HCT116 (cell line): ENCODE measurements at regions not wholly inside any gene's neighbourhood (a gene's known extent, or its start where the extent isn't known, plus 50 kb on each side); places are given as distances from the start of the nearest gene placed in this dataset.

Source experiments
- ATAC-seq: fragments of 200-7000 bp; cut with Tn5 transposase; 2 replicates; pipeline ENCODE4 v1.9.1; 2020; ENCODE audit warnings: mild to moderate bottlenecking, moderate library complexity
- BruUV-seq: library from RNA; stranded (reverse); fragments of 400-500 nt; replicated peaks from 2 replicates; lab custom pipeline; 2021; lab: Mats Ljungman, UMichigan
- CTCF ChIA-PET: fragments of 300-600 bp; sonication (Branson Sonifier 250); formaldehyde crosslinking; loops from one replicate; lab custom pipeline; 2021; ENCODE audit warnings: antibody characterized with exemption; lab: Charles Lee
- POLR2A ChIA-PET: fragments of 300-600, 350-600 bp; sonication (Branson Sonifier 250); formaldehyde crosslinking; loops from one replicate; lab custom pipeline; 2021; ENCODE audit warnings: antibody characterized with exemption; lab: Charles Lee
- RAD21 ChIA-PET, 2 experiments: fragments of 300-600 bp; sonication (Branson Sonifier 250); formaldehyde crosslinking; loops; one replicate each; lab custom pipeline; 2023; ENCODE audit warnings: low total read pairs in 2 of 2; ENCODE audit not compliant: uncharacterized antibody in 2 of 2, unreplicated experiment in 2 of 2, low non-redundant PET in 1 of 2; lab: Charles Lee
- DNase-seq: peaks from one replicate; pipeline ENCODE4 v3.0.0-alpha.2; 2010; ENCODE audit warnings: low read depth, low spot score
- H2AFZ ChIP-seq: fragments of 200-600 bp; shearing (Covaris generic), sonication (generic); 2 replicates; pipeline ENCODE4 v1.6.1; 2017; ENCODE audit warnings: low read depth, mixed run types, mixed read lengths, antibody characterized with exemption, low read length; ENCODE audit not compliant: poor library complexity, severe bottlenecking
- H3K27ac ChIP-seq: 2 replicates; pipeline ENCODE4 v1.5.1; 2012; ENCODE audit warnings: low read depth, low read length
- H3K27me3 ChIP-seq: fragments of 200-600 bp; sonication (generic); 2 replicates; pipeline ENCODE4 v1.6.1; 2016; ENCODE audit warnings: mixed run types, low read length, mixed read lengths; ENCODE audit not compliant: insufficient read depth
- H3K36me3 ChIP-seq, 2 experiments: fragments of 200-500 bp in 1 of 2; fragments of 200-600 bp in 1 of 2; sonication (Bioruptor generic) in 1 of 2; sonication (generic) in 1 of 2; 2 replicates each; pipeline versions ENCODE4 v1.5.1 to v1.6.1; 2014 to 2016; ENCODE audit warnings: low read length in 2 of 2, inconsistent platforms in 1 of 2, mixed read lengths in 1 of 2, mixed run types in 1 of 2; ENCODE audit not compliant: insufficient read depth in 2 of 2, control insufficient read depth in 1 of 2
- H3K4me1 ChIP-seq, 2 experiments: fragments of 200-600 bp in 1 of 2; sonication (generic) in 1 of 2; 2 replicates each; pipeline versions ENCODE4 v1.5.1 to v1.6.1; 2012 to 2017; ENCODE audit warnings: low read length in 2 of 2, inconsistent platforms in 1 of 2, mild to moderate bottlenecking in 1 of 2, mixed read lengths in 1 of 2, mixed run types in 1 of 2, moderate library complexity in 1 of 2; ENCODE audit not compliant: insufficient read depth in 2 of 2, control insufficient read depth in 1 of 2
- H3K4me2 ChIP-seq: fragments of 200-600 bp; sonication (generic); 2 replicates; pipeline ENCODE4 v1.6.1; 2017; ENCODE audit warnings: mixed run types, low read length, mixed read lengths
- H3K4me3 ChIP-seq, 2 experiments: fragments of 200-600 bp in 1 of 2; sonication (generic) in 1 of 2; replicated peaks in 1 of 2; 2 replicates each; pipeline ENCODE4 v1.5.1; 2011 to 2016; ENCODE audit warnings: low read length in 2 of 2, control low read depth in 1 of 2, low read depth in 1 of 2, mild to moderate bottlenecking in 1 of 2, mixed read lengths in 1 of 2, mixed run types in 1 of 2
- H3K79me2 ChIP-seq: fragments of 200-600 bp; sonication (generic); 2 replicates; pipeline ENCODE4 v1.6.1; 2017; ENCODE audit warnings: mild to moderate bottlenecking, mixed run types, low read length, moderate library complexity, mixed read lengths; ENCODE audit not compliant: insufficient read depth
- H3K9ac ChIP-seq: fragments of 200-600 bp; sonication (generic); 2 replicates; pipeline ENCODE4 v1.6.1; 2016; ENCODE audit warnings: low read length, mixed read lengths
- H3K9me2 ChIP-seq: fragments of 200-600 bp; sonication (generic), shearing (Covaris generic); 2 replicates; pipeline ENCODE4 v1.6.1; 2017; ENCODE audit warnings: mixed run types, mild to moderate bottlenecking, moderate library complexity; ENCODE audit not compliant: insufficient read depth
- H3K9me3 ChIP-seq, 2 experiments: fragments of 200-500 bp in 1 of 2; fragments of 200-600 bp in 1 of 2; sonication (Bioruptor generic) in 1 of 2; sonication (generic) in 1 of 2; 2 replicates each; pipeline ENCODE4 v1.6.1; 2014 to 2017; ENCODE audit warnings: low read length in 2 of 2, mixed read lengths in 2 of 2, inconsistent platforms in 1 of 2, low read depth in 1 of 2, mild to moderate bottlenecking in 1 of 2, mixed run types in 1 of 2, moderate library complexity in 1 of 2; ENCODE audit not compliant: control insufficient read depth in 1 of 2, insufficient read depth in 1 of 2
- H4K20me1 ChIP-seq: fragments of 200-600 bp; sonication (generic), shearing (Covaris generic); 2 replicates; pipeline ENCODE4 v1.6.1; 2017; ENCODE audit warnings: mixed run types, mild to moderate bottlenecking, moderate library complexity; ENCODE audit not compliant: insufficient read depth
- ATF3 ChIP-seq: IDR thresholded peaks from 2 replicates; pipeline ENCODE4 v1.6.1; 2012
- CBX3 ChIP-seq: IDR thresholded peaks from 2 replicates; pipeline ENCODE4 v1.6.1; 2012; ENCODE audit warnings: low read depth
- CEBPB ChIP-seq: IDR thresholded peaks from 2 replicates; pipeline ENCODE4 v1.6.1; 2012; ENCODE audit warnings: low read depth
- CTCF ChIP-seq, 3 experiments: fragments of 200-600 bp in 1 of 3; sonication (generic) in 1 of 3; IDR thresholded peaks in 2 of 3; conservative IDR thresholded peaks in 1 of 3; 2 replicates each; pipeline ENCODE4 v1.5.1; 2012 to 2017; ENCODE audit warnings: low read depth in 2 of 3, low read length in 2 of 3, antibody characterized with exemption in 1 of 3, borderline replicate concordance in 1 of 3, control low read depth in 1 of 3, mild to moderate bottlenecking in 1 of 3, mixed read lengths in 1 of 3, mixed run types in 1 of 3, moderate library complexity in 1 of 3; ENCODE audit not compliant: insufficient read depth in 1 of 3
- ELF1 ChIP-seq: IDR thresholded peaks from 2 replicates; pipeline ENCODE4 v1.6.1; 2012; ENCODE audit warnings: low read depth, borderline replicate concordance
- EZH2 ChIP-seq: fragments of 200-600 bp; sonication (generic); IDR thresholded peaks from 2 replicates; pipeline ENCODE4 v1.6.1; 2017; ENCODE audit warnings: antibody characterized with exemption, mixed run types
- EZH2phosphoT487 ChIP-seq: fragments of 200-600 bp; IDR thresholded peaks from 2 replicates; pipeline ENCODE4 v1.6.1; 2018; ENCODE audit warnings: antibody characterized with exemption, borderline replicate concordance
- FOSL1 ChIP-seq: IDR thresholded peaks from 2 replicates; pipeline ENCODE4 v1.6.1; 2012; ENCODE audit warnings: low read depth
- JUND ChIP-seq: IDR thresholded peaks from 2 replicates; pipeline ENCODE4 v1.6.1; 2012
- MAX ChIP-seq: IDR thresholded peaks from 2 replicates; pipeline ENCODE4 v1.6.1; 2012
- POLR2A ChIP-seq: IDR thresholded peaks from 2 replicates; pipeline ENCODE4 v1.7.0; 2011; ENCODE audit warnings: borderline replicate concordance; ENCODE audit not compliant: insufficient read depth, insufficient read length; ENCODE audit errors: extremely low read depth
- RAD21 ChIP-seq: IDR thresholded peaks from 2 replicates; pipeline ENCODE4 v1.6.1; 2012; ENCODE audit warnings: low read depth, mild to moderate bottlenecking
- REST ChIP-seq: IDR thresholded peaks from 2 replicates; pipeline ENCODE4 v1.6.1; 2012; ENCODE audit warnings: low read depth
- SIN3A ChIP-seq: IDR thresholded peaks from 2 replicates; pipeline ENCODE4 v1.6.1; 2012; ENCODE audit warnings: low read depth
- SP1 ChIP-seq: IDR thresholded peaks from 2 replicates; pipeline ENCODE4 v1.6.1; 2012; ENCODE audit warnings: low read depth
- SRF ChIP-seq: IDR thresholded peaks from 2 replicates; pipeline ENCODE4 v1.6.1; 2012; ENCODE audit warnings: low read depth
- TCF7L2 ChIP-seq: IDR thresholded peaks from 2 replicates; pipeline ENCODE4 v1.7.0; 2011; ENCODE audit warnings: borderline replicate concordance, inconsistent platforms; ENCODE audit not compliant: insufficient read depth, insufficient read length; ENCODE audit errors: extremely low read depth
- YY1 ChIP-seq: IDR thresholded peaks from 2 replicates; pipeline ENCODE4 v1.6.1; 2011; ENCODE audit warnings: low read length, low read depth, moderate library complexity, mild to moderate bottlenecking; ENCODE audit not compliant: insufficient replicate concordance; ENCODE audit errors: extremely low read depth
- ZFX ChIP-seq: fragments of 450-650 bp; IDR thresholded peaks from 2 replicates; pipeline ENCODE4 v1.6.1; 2017
- ZNF274 ChIP-seq: fragments of 200-500 bp; sonication (Bioruptor generic); IDR thresholded peaks from 2 replicates; pipeline ENCODE4 v1.6.1; 2014; ENCODE audit warnings: mild to moderate bottlenecking, low read depth, low read length, inconsistent platforms
- intact Hi-C: fragments of 100-400 bp; cut with micrococcal nuclease; formaldehyde crosslinking; loops from 2 replicates; pipeline ENCODE4 v1.10.0; 2022

GRCh38 chr12:30308010-30308717 is 387.5 kb downstream of the IPO8 start:
- Histone ChIP-seq H3K9me3 (no peaks in the 10 kb centered on the region), H3K27me3 (no peaks in the 10 kb centered on the region), H3K9me2 (no peaks in the 10 kb centered on the region), H2AFZ (no peak overlapping the region), H3K27ac (no peak overlapping the region), H3K4me2 (no peak overlapping the region), H3K9ac (no peak overlapping the region), H3K4me1 (no peaks in the 10 kb centered on the region), H4K20me1 (no peaks in the 10 kb centered on the region), H3K4me3 (no peak overlapping the region), H3K79me2 (no peaks in the 10 kb centered on the region), H3K36me3 (no peaks in the 10 kb centered on the region)
- no TSS peak for BruUV-seq
- intact Hi-C loops, result no loop called here
- DNase-seq (no peak), ATAC-seq (no peak)
- CTCF ChIA-PET, result no interaction called here
- no peak for TF ChIP-seq REST
- no peak for TF ChIP-seq CBX3
- TF ChIP-seq ATF3, result no peak
- no peak for TF ChIP-seq ELF1
- TF ChIP-seq ZNF274, result no peak
- TF ChIP-seq RAD21, result no peak
- TF ChIP-seq FOSL1, result no peak
- TF ChIP-seq SIN3A, result no peak
- no peak for TF ChIP-seq MAX
- no peak for TF ChIP-seq SP1
- TF ChIP-seq YY1, result no peak
- TF ChIP-seq ZFX, result no peak
- TF ChIP-seq CTCF (IDR thresholded peaks at IDR 0.05 in 2 of 3, conservative IDR thresholded peaks at IDR 0.05 in 1 of 3; ENCODE audit: borderline replicate concordance in 1 of 3, insufficient read depth in 1 of 3, low read depth in 2 of 3, low read length in 2 of 3), result no peak
- no peak for TF ChIP-seq CEBPB
- no peak for TF ChIP-seq POLR2A
- no peak for TF ChIP-seq TCF7L2
- no peak for TF ChIP-seq SRF
- no peak for TF ChIP-seq JUND
- no peak for TF ChIP-seq EZH2
- TF ChIP-seq EZH2phosphoT487, result no peak
- POLR2A ChIA-PET, result no interaction called here
- RAD21 ChIA-PET, result no interaction called here
